ENCODE measurements at regions not wholly inside any gene's neighbourhood (a gene's known extent, or its start where the extent isn't known, plus 50 kb on each side); places are given as distances from the start of the nearest gene placed in this dataset.
A peak's percentile ranks its signal among the peaks of the same experiment; 100 is the strongest.

- no peak for DNase-seq (ENCODE audit: low spot score)
- no peak overlapping the region for H3K27ac ChIP-seq
- CTCF ChIA-PET: interaction anchor here (0.7 kb wide), 1 partner anchor 217 kb away, joined by 3 read pairs; no protein-coding TSS in a partner anchor
- TF ChIP-seq, protein P1, sequence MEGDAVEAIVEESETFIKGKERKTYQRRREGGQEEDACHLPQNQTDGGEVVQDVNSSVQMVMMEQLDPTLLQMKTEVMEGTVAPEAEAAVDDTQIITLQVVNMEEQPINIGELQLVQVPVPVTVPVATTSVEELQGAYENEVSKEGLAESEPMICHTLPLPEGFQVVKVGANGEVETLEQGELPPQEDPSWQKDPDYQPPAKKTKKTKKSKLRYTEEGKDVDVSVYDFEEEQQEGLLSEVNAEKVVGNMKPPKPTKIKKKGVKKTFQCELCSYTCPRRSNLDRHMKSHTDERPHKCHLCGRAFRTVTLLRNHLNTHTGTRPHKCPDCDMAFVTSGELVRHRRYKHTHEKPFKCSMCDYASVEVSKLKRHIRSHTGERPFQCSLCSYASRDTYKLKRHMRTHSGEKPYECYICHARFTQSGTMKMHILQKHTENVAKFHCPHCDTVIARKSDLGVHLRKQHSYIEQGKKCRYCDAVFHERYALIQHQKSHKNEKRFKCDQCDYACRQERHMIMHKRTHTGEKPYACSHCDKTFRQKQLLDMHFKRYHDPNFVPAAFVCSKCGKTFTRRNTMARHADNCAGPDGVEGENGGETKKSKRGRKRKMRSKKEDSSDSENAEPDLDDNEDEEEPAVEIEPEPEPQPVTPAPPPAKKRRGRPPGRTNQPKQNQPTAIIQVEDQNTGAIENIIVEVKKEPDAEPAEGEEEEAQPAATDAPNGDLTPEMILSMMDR (conservative IDR thresholded peaks at IDR 0.05; ENCODE audit: low read depth): no peak
- POLR2A ChIA-PET (ENCODE audit: low non-redundant PET): no interaction called here
Observed at GRCh38 chr18:60123031-60123430, 223.2 kb downstream of the PMAIP1 start.

- no peak overlapping the region for H3K27ac ChIP-seq
- POLR2A ChIA-PET (ENCODE audit: low non-redundant PET): no interaction called here
- TF ChIP-seq, protein P1 (conservative IDR thresholded peaks at IDR 0.05; ENCODE audit: low read depth): no peak
- DNase-seq (ENCODE audit: low spot score): no peak
- CTCF ChIA-PET: interaction anchor here (0.5 kb wide), 1 partner anchor 1229 kb away, joined by 3 read pairs; no protein-coding TSS in a partner anchor
Observed at GRCh38 chr18:60122339-60122738, 222.5 kb downstream of the PMAIP1 start.

GRCh38 chr18:60120231-60120750 is 220.5 kb downstream of the PMAIP1 start:
- TF ChIP-seq, protein P1 (conservative IDR thresholded peaks at IDR 0.05; ENCODE audit: low read depth): no peak
- DNase-seq (ENCODE audit: low spot score): no peak
- POLR2A ChIA-PET (ENCODE audit: low non-redundant PET): no interaction called here
- CTCF ChIA-PET: no interaction called here
- H3K27ac ChIP-seq: no peak overlapping the region

GRCh38 chr18:60117321-60117720 is 217.5 kb downstream of the PMAIP1 start:
- no peak overlapping the region for H3K27ac ChIP-seq
- TF ChIP-seq, protein P1 (conservative IDR thresholded peaks at IDR 0.05; ENCODE audit: low read depth): no peak
- no peak for DNase-seq (ENCODE audit: low spot score)
- ChIA-PET CTCF (no interaction called here), POLR2A (ENCODE audit: low non-redundant PET) (no interaction called here)

DNA sequence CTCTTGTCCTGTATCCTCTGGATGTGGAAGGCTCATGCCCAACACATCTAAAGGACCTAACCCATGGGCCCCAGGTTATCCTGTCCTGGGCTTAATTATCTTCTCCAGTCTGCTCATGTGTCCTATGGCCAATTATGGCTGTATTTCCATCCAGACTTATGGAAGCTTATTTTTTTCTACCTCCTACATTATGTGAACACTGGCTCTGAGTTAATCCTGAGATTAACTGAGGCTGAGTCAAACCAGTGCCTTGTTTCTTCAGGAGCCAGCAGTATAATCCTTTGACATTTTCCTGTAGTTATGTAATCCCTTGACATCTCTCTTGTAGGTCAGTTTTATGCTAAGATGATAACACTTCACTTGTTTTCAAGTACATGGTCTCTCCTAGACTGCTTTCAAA is 213.6 kb downstream of the PMAIP1 start:
- H3K27ac ChIP-seq: no peak overlapping the region
- DNase-seq (ENCODE audit: low spot score): no peak
- TF ChIP-seq, protein P1 (conservative IDR thresholded peaks at IDR 0.05; ENCODE audit: low read depth): no peak
- ChIA-PET CTCF (no interaction called here), POLR2A (ENCODE audit: low non-redundant PET) (no interaction called here)

GRCh38 chr18:60112369-60112768 is 212.6 kb downstream of the PMAIP1 start:
- peak; percentile 2 for DNase-seq (ENCODE audit: low spot score)
- POLR2A ChIA-PET (ENCODE audit: low non-redundant PET): no interaction called here
- no peak overlapping the region for H3K27ac ChIP-seq
- TF ChIP-seq, protein P1 (conservative IDR thresholded peaks at IDR 0.05; ENCODE audit: low read depth): no peak
- CTCF ChIA-PET: no interaction called here

GRCh38 chr18:60111525-60111924 is 211.7 kb downstream of the PMAIP1 start:
- TF ChIP-seq, protein P1 (conservative IDR thresholded peaks at IDR 0.05; ENCODE audit: low read depth): no peak
- DNase-seq (ENCODE audit: low spot score): no peak
- H3K27ac ChIP-seq: no peak overlapping the region
- ChIA-PET CTCF (no interaction called here), POLR2A (ENCODE audit: low non-redundant PET) (no interaction called here)

Measured in RWPE1 (cell line).